Loucy (cell line): ENCODE measurements at regions not wholly inside any gene's neighbourhood (a gene's known extent, or its start where the extent isn't known, plus 50 kb on each side); places are given as distances from the start of the nearest gene placed in this dataset.

ENCODE experiments used
- EZH2phosphoT487 ChIP-seq: fragments of 200-600 bp; IDR thresholded peaks from 2 replicates; pipeline ENCODE4 v1.6.1; 2018; ENCODE audit warnings: antibody characterized with exemption, mild to moderate bottlenecking, moderate library complexity, borderline replicate concordance
- TF ChIP-seq, protein P1 (sequence below): fragments of 200-600 bp; sonication (generic); conservative IDR thresholded peaks from 2 replicates; pipeline ENCODE4 v1.5.1; 2014; ENCODE audit warnings: mild to moderate bottlenecking, antibody characterized with exemption, low read length

DNA sequence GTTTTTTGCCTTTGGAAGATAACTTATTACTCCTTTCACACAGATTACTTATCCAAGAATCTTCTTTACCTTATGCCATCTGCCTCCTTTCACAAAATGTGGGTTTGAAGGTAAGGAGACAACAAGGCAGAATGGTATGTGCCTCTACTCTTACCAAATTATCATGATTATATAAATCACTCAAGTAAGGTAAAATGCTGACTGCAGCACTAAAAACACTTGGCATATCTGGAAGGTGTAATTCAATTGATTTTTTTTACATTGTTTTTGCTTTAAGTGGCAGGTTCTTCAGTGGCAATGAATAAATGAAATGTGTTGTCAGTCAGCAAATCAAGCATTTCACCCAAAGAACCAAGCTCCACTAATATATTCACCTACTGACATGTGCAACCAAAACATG is 346.1 kb downstream of the OMA1 start:
- TF ChIP-seq, protein P1, sequence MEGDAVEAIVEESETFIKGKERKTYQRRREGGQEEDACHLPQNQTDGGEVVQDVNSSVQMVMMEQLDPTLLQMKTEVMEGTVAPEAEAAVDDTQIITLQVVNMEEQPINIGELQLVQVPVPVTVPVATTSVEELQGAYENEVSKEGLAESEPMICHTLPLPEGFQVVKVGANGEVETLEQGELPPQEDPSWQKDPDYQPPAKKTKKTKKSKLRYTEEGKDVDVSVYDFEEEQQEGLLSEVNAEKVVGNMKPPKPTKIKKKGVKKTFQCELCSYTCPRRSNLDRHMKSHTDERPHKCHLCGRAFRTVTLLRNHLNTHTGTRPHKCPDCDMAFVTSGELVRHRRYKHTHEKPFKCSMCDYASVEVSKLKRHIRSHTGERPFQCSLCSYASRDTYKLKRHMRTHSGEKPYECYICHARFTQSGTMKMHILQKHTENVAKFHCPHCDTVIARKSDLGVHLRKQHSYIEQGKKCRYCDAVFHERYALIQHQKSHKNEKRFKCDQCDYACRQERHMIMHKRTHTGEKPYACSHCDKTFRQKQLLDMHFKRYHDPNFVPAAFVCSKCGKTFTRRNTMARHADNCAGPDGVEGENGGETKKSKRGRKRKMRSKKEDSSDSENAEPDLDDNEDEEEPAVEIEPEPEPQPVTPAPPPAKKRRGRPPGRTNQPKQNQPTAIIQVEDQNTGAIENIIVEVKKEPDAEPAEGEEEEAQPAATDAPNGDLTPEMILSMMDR: no peak
- no peak for TF ChIP-seq EZH2phosphoT487
